MM.1S (cell line): ENCODE measurements at regions not wholly inside any gene's neighbourhood (a gene's known extent, or its start where the extent isn't known, plus 50 kb on each side); places are given as distances from the start of the nearest gene placed in this dataset.

Experiments used
- DNase-seq: peaks from one replicate; pipeline ENCODE4 v3.0.0-alpha.2; 2015
- H2AFZ ChIP-seq: fragments of 300-600 bp; sonication (generic); 2 replicates; pipeline ENCODE4 v1.6.0; 2016; ENCODE audit warnings: antibody characterized with exemption, low read length
- H3F3A ChIP-seq: fragments of 300-600 bp; sonication (generic); 2 replicates; pipeline ENCODE4 v1.6.1; 2016; ENCODE audit warnings: mild to moderate bottlenecking, antibody characterized with exemption, low read length, moderate library complexity, mixed read lengths; ENCODE audit not compliant: insufficient read depth
- H3K27ac ChIP-seq: fragments of 300-600 bp; sonication (generic); 2 replicates; pipeline ENCODE4 v1.5.1; 2016; ENCODE audit warnings: mild to moderate bottlenecking, low read length
- H3K27me3 ChIP-seq: fragments of 300-600 bp; sonication (generic); replicated peaks from 2 replicates; pipeline ENCODE4 v1.6.0; 2016; ENCODE audit warnings: low read length; ENCODE audit not compliant: insufficient read depth
- H3K36me3 ChIP-seq: fragments of 300-600 bp; sonication (generic); replicated peaks from 2 replicates; pipeline ENCODE4 v1.6.1; 2016; ENCODE audit warnings: mild to moderate bottlenecking, low read length, mixed read lengths; ENCODE audit not compliant: insufficient read depth
- H3K4me1 ChIP-seq: fragments of 300-600 bp; sonication (generic); 2 replicates; pipeline ENCODE4 v1.6.1; 2016; ENCODE audit warnings: low read length, mixed read lengths
- H3K4me2 ChIP-seq: fragments of 300-600 bp; sonication (generic); 2 replicates; pipeline ENCODE4 v1.6.0; 2016; ENCODE audit warnings: low read depth, low read length
- H3K4me3 ChIP-seq: fragments of 300-600 bp; sonication (generic); 2 replicates; pipeline ENCODE4 v1.5.1; 2016; ENCODE audit warnings: low read length, mixed read lengths
- H3K79me2 ChIP-seq: fragments of 300-600 bp; sonication (generic); 2 replicates; pipeline ENCODE4 v1.6.1; 2016; ENCODE audit warnings: mixed run types, low read length, mixed read lengths
- H3K9ac ChIP-seq: fragments of 300-600 bp; sonication (generic); 2 replicates; pipeline ENCODE4 v1.6.1; 2016; ENCODE audit warnings: low read length, mixed read lengths
- H3K9me2 ChIP-seq: fragments of 300-600 bp; sonication (generic); replicated peaks from 2 replicates; pipeline ENCODE4 v1.6.1; 2016; ENCODE audit warnings: mild to moderate bottlenecking, low read length, mixed read lengths; ENCODE audit not compliant: insufficient read depth
- H3K9me3 ChIP-seq: fragments of 300-600 bp; sonication (generic); replicated peaks from 2 replicates; pipeline ENCODE4 v1.6.1; 2016; ENCODE audit warnings: mild to moderate bottlenecking, low read length, mixed read lengths; ENCODE audit not compliant: insufficient read depth
- H4K20me1 ChIP-seq: fragments of 300-600 bp; sonication (generic); 2 replicates; pipeline ENCODE4 v1.6.1; 2016; ENCODE audit warnings: mild to moderate bottlenecking, low read length, moderate library complexity, mixed read lengths; ENCODE audit not compliant: insufficient read depth
- CTCF ChIP-seq: fragments of 300-600 bp; sonication (generic); IDR thresholded peaks from 2 replicates; pipeline ENCODE4 v1.5.1; 2016; ENCODE audit warnings: antibody characterized with exemption, low read length, mixed read lengths
- EZH2 ChIP-seq: fragments of 300-600 bp; sonication (generic); optimal IDR thresholded peaks from 2 replicates; pipeline ENCODE3; 2017; ENCODE audit warnings: low read depth, mild to moderate bottlenecking, antibody characterized with exemption, low read length, mixed read lengths
- EZH2phosphoT487 ChIP-seq: fragments of 300-600 bp; sonication (generic); IDR thresholded peaks from 2 replicates; pipeline ENCODE4 v1.6.1; 2018; ENCODE audit warnings: antibody characterized with exemption, low read length

GRCh38 chr9:17068671-17069070 lies 66.2 kb upstream of the CNTLN start:
- H3K4me3 ChIP-seq = no peak overlapping the region
- no peak overlapping the region for H3K9ac ChIP-seq
- no peaks in the 10 kb centered on the region for H3K9me3 ChIP-seq
- no peaks in the 10 kb centered on the region for H3K27me3 ChIP-seq
- H3K4me1 ChIP-seq = no peaks in the 10 kb centered on the region
- TF ChIP-seq CTCF = no peak
- no peak for TF ChIP-seq EZH2
- TF ChIP-seq EZH2phosphoT487 = no peak
- H2AFZ ChIP-seq = no peak overlapping the region
- no peaks in the 10 kb centered on the region for H3F3A ChIP-seq
- H4K20me1 ChIP-seq = no peaks in the 10 kb centered on the region
- H3K27ac ChIP-seq = no peak overlapping the region
- no peaks in the 10 kb centered on the region for H3K79me2 ChIP-seq
- no peaks in the 10 kb centered on the region for H3K9me2 ChIP-seq
- no peak for DNase-seq
- no peak overlapping the region for H3K4me2 ChIP-seq
- H3K36me3 ChIP-seq = no peaks in the 10 kb centered on the region

- Histone ChIP-seq H3K27me3 (no peaks in the 10 kb centered on the region), H3K79me2 (no peaks in the 10 kb centered on the region), H2AFZ (no peak overlapping the region), H3K9ac (no peak overlapping the region), H4K20me1 (no peaks in the 10 kb centered on the region), H3K9me2 (no peaks in the 10 kb centered on the region), H3K4me2 (no peak overlapping the region), H3K36me3 (no peaks in the 10 kb centered on the region), H3K4me3 (no peak overlapping the region), H3K4me1 (no peaks in the 10 kb centered on the region), H3K9me3 (no peaks in the 10 kb centered on the region), H3F3A (no peaks in the 10 kb centered on the region), H3K27ac (no peak overlapping the region)
- no peak for DNase-seq
- no peak for TF ChIP-seq CTCF
- no peak for TF ChIP-seq EZH2phosphoT487
- TF ChIP-seq EZH2 = no peak
These were observed 69.8 kb upstream of the CNTLN start for GRCh38 chr9:17065062-17065461.

GRCh38 chr9:17064558-17064957 lies 70.3 kb upstream of the CNTLN start:
- no peak for TF ChIP-seq CTCF
- no peak for TF ChIP-seq EZH2
- no peak for TF ChIP-seq EZH2phosphoT487
- no peak for DNase-seq

More at GRCh38 chr9:17064558-17064957, 70.3 kb upstream of the CNTLN start:
- Histone ChIP-seq H3K4me1 (no peaks in the 10 kb centered on the region), H2AFZ (no peak overlapping the region), H3K27ac (no peak overlapping the region), H3K36me3 (no peaks in the 10 kb centered on the region), H3K9me2 (no peaks in the 10 kb centered on the region), H3K4me2 (no peak overlapping the region), H3F3A (no peaks in the 10 kb centered on the region), H3K4me3 (no peak overlapping the region), H3K79me2 (no peaks in the 10 kb centered on the region), H3K27me3 (no peaks in the 10 kb centered on the region), H3K9me3 (no peaks in the 10 kb centered on the region), H3K9ac (no peak overlapping the region), H4K20me1 (no peaks in the 10 kb centered on the region)
